Gastroesophageal sphincter (tissue), 3 donors: ENCODE measurements at regions not wholly inside any gene's neighbourhood (a gene's known extent, or its start where the extent isn't known, plus 50 kb on each side); places are given as distances from the start of the nearest gene placed in this dataset.

ENCODE experiments used
- CTCF ChIP-seq, 4 experiments: fragments of 200-600 bp in 2 of 4; fragments of 450-650 bp in 2 of 4; sonication (generic) in 1 of 4; IDR thresholded peaks; one replicate each; pipeline ENCODE4 v1.5.1; 2017 to 2019; ENCODE audit warnings: antibody characterized with exemption in 4 of 4, mild to moderate bottlenecking in 2 of 4, moderate library complexity in 2 of 4
- POLR2A ChIP-seq, 2 donors: fragments of 450-650 bp; IDR thresholded peaks; one replicate each; pipeline ENCODE4 v1.6.1; 2017; ENCODE audit warnings: antibody characterized with exemption in 2 of 2, mild to moderate bottlenecking in 2 of 2, moderate library complexity in 1 of 2

GRCh38 chr6:131453803-131454202 is 119.2 kb upstream of the ARG1 start:
- no peak for TF ChIP-seq CTCF (IDR thresholded peaks at IDR 0.05)
- TF ChIP-seq POLR2A (IDR thresholded peaks at IDR 0.05), result no peak
